HepG2 (cell line): ENCODE measurements at regions not wholly inside any gene's neighbourhood (a gene's known extent, or its start where the extent isn't known, plus 50 kb on each side); places are given as distances from the start of the nearest gene placed in this dataset.

Experiments
- ATAC-seq: fragments of 200-7000 bp; cut with Tn5 transposase; 3 replicates; pipeline ENCODE4 v1.9.1; 2020; ENCODE audit warnings: mild to moderate bottlenecking, moderate library complexity
- BruUV-seq: library from RNA; stranded (reverse); fragments of 400-500 nt; replicated peaks from 2 replicates; lab custom pipeline; 2021; lab: Mats Ljungman, UMichigan
- CTCF ChIA-PET: fragments of 300-600 bp; formaldehyde crosslinking; extraction: SDS; loops from one replicate; lab custom pipeline; 2021; ENCODE audit warnings: low total read pairs, inconsistent platforms, low intra/inter-chr PET ratio; lab: Yijun Ruan, JAX
- POLR2A ChIA-PET: fragments of 350-600 bp; sonication (Branson Sonifier 250); formaldehyde crosslinking; loops from one replicate; lab custom pipeline; 2020; ENCODE audit warnings: antibody characterized with exemption, inconsistent platforms; lab: Yijun Ruan, JAX
- DNase-seq: peaks from one replicate; pipeline ENCODE4 v3.0.0-alpha.2; 2015; ENCODE audit warnings: low spot score
- FAIRE-seq: peaks from 3 replicates; lab custom pipeline; 2011; peaks lifted over from hg19 to GRCh38; lab: Jason Lieb, UNC
- H2AFZ ChIP-seq: one replicate; pipeline ENCODE4 v1.6.1; 2011; ENCODE audit warnings: low read length, inconsistent platforms
- H3K27ac ChIP-seq: fragments of 300-600 bp; 3 replicates; pipeline ENCODE4 v1.8.0; 2011; ENCODE audit warnings: mixed run types, mild to moderate bottlenecking, mixed read lengths, low read length, inconsistent platforms; ENCODE audit not compliant: insufficient read depth; ENCODE audit errors: extremely low read length
- H3K27me3 ChIP-seq, 2 experiments: fragments of 200-600 bp in 1 of 2; 2 replicates in 1 of 2; 3 replicates in 1 of 2; pipeline versions ENCODE4 v1.6.0 to v1.8.0; 2011; ENCODE audit warnings: low read length in 2 of 2, mild to moderate bottlenecking in 2 of 2, moderate library complexity in 2 of 2, inconsistent platforms in 1 of 2; ENCODE audit not compliant: insufficient read depth in 2 of 2, control insufficient read depth in 1 of 2
- H3K36me3 ChIP-seq, 2 experiments: fragments of 200-600 bp in 1 of 2; replicated peaks in 1 of 2; 2 replicates in 1 of 2; 3 replicates in 1 of 2; pipeline versions ENCODE4 v1.5.1 to v1.8.0; 2011; ENCODE audit warnings: low read length in 2 of 2, inconsistent platforms in 1 of 2; ENCODE audit not compliant: insufficient read depth in 2 of 2, control insufficient read depth in 1 of 2
- H3K4me1 ChIP-seq: 2 replicates; pipeline ENCODE4 v1.5.1; 2012; ENCODE audit warnings: low read length, inconsistent platforms; ENCODE audit not compliant: insufficient read depth
- H3K4me2 ChIP-seq: 2 replicates; pipeline ENCODE4 v1.6.0; 2011; ENCODE audit warnings: low read depth, low read length, inconsistent platforms
- H3K4me3 ChIP-seq, 3 experiments: fragments of 200-600 bp in 1 of 3; sonication (generic), shearing (Covaris generic) in 1 of 3; replicated peaks in 1 of 3; 2 replicates each; pipeline ENCODE4 v1.5.1; 2011 to 2016; ENCODE audit warnings: low read length in 3 of 3, inconsistent platforms in 2 of 3, low read depth in 2 of 3, mild to moderate bottlenecking in 2 of 3, control low read depth in 1 of 3, mixed read lengths in 1 of 3; ENCODE audit not compliant: insufficient read depth in 1 of 3
- H3K79me2 ChIP-seq: one replicate; pipeline ENCODE4 v1.6.1; 2011; ENCODE audit warnings: low read length, inconsistent platforms; ENCODE audit not compliant: insufficient read depth
- H3K9ac ChIP-seq: 2 replicates; pipeline ENCODE4 v1.6.0; 2011; ENCODE audit warnings: mild to moderate bottlenecking, low read depth, low read length, inconsistent platforms; ENCODE audit not compliant: insufficient read depth
- H3K9me3 ChIP-seq: 2 replicates; pipeline ENCODE4 v1.5.1; 2012; ENCODE audit warnings: mild to moderate bottlenecking, low read length
- H4K20me1 ChIP-seq: 2 replicates; pipeline ENCODE4 v1.6.0; 2011; ENCODE audit warnings: inconsistent platforms, mild to moderate bottlenecking, low read length, moderate library complexity; ENCODE audit not compliant: insufficient read depth
- PAWR ChIP-seq: sonication (generic); formaldehyde crosslinking; IDR thresholded peaks from 2 replicates; pipeline ENCODE4 v1.4.0; 2020; ENCODE audit warnings: missing genetic modification reagents, mild to moderate bottlenecking, borderline replicate concordance
- SMC3 ChIP-seq: IDR thresholded peaks from 2 replicates; pipeline ENCODE4 v1.6.1; 2011; ENCODE audit warnings: low read length, improper control_type of control experiment
- STAG1 ChIP-seq: sonication (generic); formaldehyde crosslinking; IDR thresholded peaks from 2 replicates; pipeline ENCODE4 v1.4.0; 2020; ENCODE audit warnings: missing genetic modification reagents
- ZNF124 ChIP-seq: sonication (generic); formaldehyde crosslinking; IDR thresholded peaks from 2 replicates; pipeline ENCODE4 v1.4.0; 2020; ENCODE audit warnings: missing genetic modification reagents
- WGBS: methylation state at CpG from one replicate; pipeline ENCODE4 v1.1.6; 2017; ENCODE audit warnings: low lambda C conversion rate; 5-methylcytosine and 5-hydroxymethylcytosine counted together
- in situ Hi-C: cut with HindIII; loops from 2 replicates; pipeline ENCODE4 v1.10.0; 2017; ENCODE audit warnings: low pct_unique_long_range_greater_than_20kb; ENCODE audit not compliant: extremely low pct_ligation_motif_present
- intact Hi-C: fragments of 100-400 bp; cut with micrococcal nuclease; formaldehyde crosslinking; loops from one replicate; pipeline ENCODE4 v1.10.0; 2022; ENCODE audit not compliant: unreplicated experiment
- TF ChIP-seq, protein P1 (sequence below): sonication (generic); formaldehyde crosslinking; IDR thresholded peaks from 2 replicates; pipeline ENCODE4 v1.5.0; 2020; ENCODE audit warnings: mild to moderate bottlenecking, missing genetic modification reagents, moderate library complexity
- TF ChIP-seq, protein P2 (sequence below): fragments of 450-650 bp; IDR thresholded peaks from 2 replicates; pipeline ENCODE4 v1.6.1; 2016

DNA sequence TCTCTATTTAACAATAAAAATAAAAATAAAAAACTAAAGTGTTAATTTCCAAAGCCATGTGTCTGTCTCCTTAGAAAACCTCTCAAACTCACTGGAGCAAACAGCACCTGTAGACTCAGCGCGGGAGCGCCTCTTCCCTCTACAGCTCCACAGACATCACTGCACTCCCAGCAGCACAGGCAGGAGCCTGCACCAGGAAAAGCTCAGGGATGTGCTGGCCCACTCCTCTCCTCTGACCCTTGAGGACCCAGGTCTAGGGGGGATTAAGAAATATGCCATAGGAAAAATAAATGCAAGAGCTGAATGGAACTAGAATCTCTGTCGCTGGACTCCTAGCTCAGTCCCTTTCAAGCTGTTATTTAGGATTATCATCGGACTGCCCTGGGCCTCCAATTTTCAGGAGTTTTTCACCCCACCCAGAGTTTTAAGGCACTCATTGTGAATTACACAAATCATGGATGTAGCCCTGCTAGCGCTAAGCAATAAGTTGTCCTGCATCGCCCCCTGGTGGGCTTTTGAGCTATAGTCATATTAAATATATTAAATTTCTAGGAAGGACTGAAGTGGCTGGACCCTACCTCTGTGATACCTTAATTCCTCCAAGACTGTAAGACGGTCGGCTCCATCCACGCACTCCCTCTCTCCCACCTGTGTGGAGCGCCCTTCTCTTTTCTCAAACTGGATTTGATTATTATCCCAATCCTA lies 333.9 kb downstream of the UQCRFS1 start:
- no TSS peak for BruUV-seq
- TF ChIP-seq ZNF124 (CRISPR knock-in tag) (no peak), STAG1 (CRISPR knock-in tag) (peak; percentile 72), SMC3 (peak; percentile 50; the same call in 1 of the 2 replicates)
- TF ChIP-seq, protein P1, sequence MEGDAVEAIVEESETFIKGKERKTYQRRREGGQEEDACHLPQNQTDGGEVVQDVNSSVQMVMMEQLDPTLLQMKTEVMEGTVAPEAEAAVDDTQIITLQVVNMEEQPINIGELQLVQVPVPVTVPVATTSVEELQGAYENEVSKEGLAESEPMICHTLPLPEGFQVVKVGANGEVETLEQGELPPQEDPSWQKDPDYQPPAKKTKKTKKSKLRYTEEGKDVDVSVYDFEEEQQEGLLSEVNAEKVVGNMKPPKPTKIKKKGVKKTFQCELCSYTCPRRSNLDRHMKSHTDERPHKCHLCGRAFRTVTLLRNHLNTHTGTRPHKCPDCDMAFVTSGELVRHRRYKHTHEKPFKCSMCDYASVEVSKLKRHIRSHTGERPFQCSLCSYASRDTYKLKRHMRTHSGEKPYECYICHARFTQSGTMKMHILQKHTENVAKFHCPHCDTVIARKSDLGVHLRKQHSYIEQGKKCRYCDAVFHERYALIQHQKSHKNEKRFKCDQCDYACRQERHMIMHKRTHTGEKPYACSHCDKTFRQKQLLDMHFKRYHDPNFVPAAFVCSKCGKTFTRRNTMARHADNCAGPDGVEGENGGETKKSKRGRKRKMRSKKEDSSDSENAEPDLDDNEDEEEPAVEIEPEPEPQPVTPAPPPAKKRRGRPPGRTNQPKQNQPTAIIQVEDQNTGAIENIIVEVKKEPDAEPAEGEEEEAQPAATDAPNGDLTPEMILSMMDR (CRISPR knock-in tag) = peak; percentile 59
- intact Hi-C loops (loop anchor here (1.0 to 5.0 kb wide), 2 partner anchors 142 to 912 kb away; no protein-coding TSS in a partner anchor), in situ Hi-C loops (loop anchor here (10.0 to 25.0 kb wide), 2 partner anchors 144 to 417 kb away; no protein-coding TSS in a partner anchor)
- no peaks in the 10 kb centered on the region for H4K20me1 ChIP-seq
- H3K4me3 ChIP-seq = no peak overlapping the region
- H3K27ac ChIP-seq = no peak overlapping the region
- no peaks in the 10 kb centered on the region for H3K79me2 ChIP-seq
- H3K9me3 ChIP-seq = no peaks in the 10 kb centered on the region
- H3K36me3 ChIP-seq = no peaks in the 10 kb centered on the region
- H3K4me1 ChIP-seq = no peaks in the 10 kb centered on the region
- CTCF ChIA-PET = interaction anchor here (0.9 to 1.6 kb wide), 3 partner anchors 142 to 913 kb away, joined by 4 to 5 read pairs (median 5); no protein-coding TSS in a partner anchor
- no peak overlapping the region for H3K9ac ChIP-seq
- ATAC-seq = peak; percentile 75
- 23% methylated on average over 10 of the region's 11 CpGs for WGBS
- no peak overlapping the region for H3K4me2 ChIP-seq
- H2AFZ ChIP-seq = no peak overlapping the region
- DNase-seq = peak; percentile 52
- POLR2A ChIA-PET = no interaction called here
- no peak for FAIRE-seq
- no peaks in the 10 kb centered on the region; a peak in 2 of 5 replicates for H3K27me3 ChIP-seq

DNA sequence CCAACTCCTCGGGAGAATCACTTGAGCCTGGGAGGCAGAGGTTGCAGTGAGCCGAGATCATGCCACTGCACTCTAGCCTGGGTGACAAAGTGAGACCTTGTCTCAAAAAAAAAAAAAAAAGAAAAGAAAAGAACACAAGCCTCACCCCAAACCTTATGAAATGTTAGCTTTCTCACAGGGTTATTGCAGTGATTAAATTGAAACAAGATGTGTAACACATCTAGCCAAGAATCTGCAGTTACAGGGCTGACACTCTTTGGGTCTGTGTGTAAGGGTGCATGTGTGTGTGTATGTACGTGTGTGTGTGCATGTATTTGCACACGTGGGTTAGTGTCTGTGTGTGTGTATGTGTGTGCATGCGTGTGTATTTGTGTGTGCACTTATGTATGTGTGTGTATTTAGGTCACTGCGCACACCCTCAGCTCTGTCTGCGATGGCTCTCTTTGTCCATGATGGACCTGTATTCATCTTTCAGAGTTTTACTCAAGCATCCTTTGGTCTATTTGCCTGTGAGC lies 336.3 kb downstream of the UQCRFS1 start:
- CTCF ChIA-PET = no interaction called here
- ATAC-seq = no peak
- in situ Hi-C loops = loop anchor here (10.0 to 25.0 kb wide), 2 partner anchors 142 to 414 kb away; no protein-coding TSS in a partner anchor

More for the DNA sequence above, 336.3 kb downstream of the UQCRFS1 start:
- Histone ChIP-seq H3K27ac (no peak overlapping the region), H3K36me3 (no peaks in the 10 kb centered on the region), H3K9me3 (no peaks in the 10 kb centered on the region), H4K20me1 (no peaks in the 10 kb centered on the region), H3K9ac (no peak overlapping the region), H3K79me2 (no peaks in the 10 kb centered on the region), H3K4me2 (no peak overlapping the region), H3K27me3 (no peaks in the 10 kb centered on the region; a peak in 2 of 5 replicates), H3K4me3 (no peak overlapping the region), H2AFZ (no peak overlapping the region), H3K4me1 (no peaks in the 10 kb centered on the region)
- POLR2A ChIA-PET = no interaction called here
- FAIRE-seq = no peak
- DNase-seq = no peak
- intact Hi-C loops = loop anchor here (5.0 kb wide), 1 partner anchor 909 kb away; no protein-coding TSS in a partner anchor
- no TSS peak for BruUV-seq
- no peak for TF ChIP-seq PAWR
- TF ChIP-seq, protein P2, sequence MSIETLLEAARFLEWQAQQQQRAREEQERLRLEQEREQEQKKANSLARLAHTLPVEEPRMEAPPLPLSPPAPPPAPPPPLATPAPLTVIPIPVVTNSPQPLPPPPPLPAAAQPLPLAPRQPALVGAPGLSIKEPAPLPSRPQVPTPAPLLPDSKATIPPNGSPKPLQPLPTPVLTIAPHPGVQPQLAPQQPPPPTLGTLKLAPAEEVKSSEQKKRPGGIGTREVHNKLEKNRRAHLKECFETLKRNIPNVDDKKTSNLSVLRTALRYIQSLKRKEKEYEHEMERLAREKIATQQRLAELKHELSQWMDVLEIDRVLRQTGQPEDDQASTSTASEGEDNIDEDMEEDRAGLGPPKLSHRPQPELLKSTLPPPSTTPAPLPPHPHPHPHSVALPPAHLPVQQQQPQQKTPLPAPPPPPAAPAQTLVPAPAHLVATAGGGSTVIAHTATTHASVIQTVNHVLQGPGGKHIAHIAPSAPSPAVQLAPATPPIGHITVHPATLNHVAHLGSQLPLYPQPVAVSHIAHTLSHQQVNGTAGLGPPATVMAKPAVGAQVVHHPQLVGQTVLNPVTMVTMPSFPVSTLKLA = peak; percentile 64; the same call in 1 of the 2 replicates
- WGBS = 17% methylated on average over 6 of the region's 7 CpGs
